Karpas-422 (cell line): ENCODE measurements at regions not wholly inside any gene's neighbourhood (a gene's known extent, or its start where the extent isn't known, plus 50 kb on each side); places are given as distances from the start of the nearest gene placed in this dataset.
A peak's percentile ranks its signal among the peaks of the same experiment; 100 is the strongest.

Experiments used
- DNase-seq: peaks from one replicate; pipeline ENCODE4 v3.0.0-alpha.2; 2015
- H2AFZ ChIP-seq: fragments of 200-600 bp; sonication (generic); 2 replicates; pipeline ENCODE4 v1.6.1; 2014; ENCODE audit warnings: antibody characterized with exemption, low read length, mixed read lengths
- H3K27ac ChIP-seq: fragments of 200-600 bp; sonication (generic); 2 replicates; pipeline ENCODE4 v1.5.1; 2014; ENCODE audit warnings: mild to moderate bottlenecking, low read length, moderate library complexity
- H3K27me3 ChIP-seq: fragments of 200-600 bp; sonication (generic); 2 replicates; pipeline ENCODE4 v1.6.1; 2014; ENCODE audit warnings: low read length, mixed read lengths
- H3K36me3 ChIP-seq: fragments of 200-600 bp; sonication (generic); 2 replicates; pipeline ENCODE4 v1.6.1; 2014; ENCODE audit warnings: low read length, mixed read lengths; ENCODE audit not compliant: insufficient read depth
- H3K4me1 ChIP-seq: fragments of 200-600 bp; sonication (generic); 2 replicates; pipeline ENCODE4 v1.6.1; 2014; ENCODE audit warnings: mild to moderate bottlenecking, low read length, mixed read lengths
- H3K4me2 ChIP-seq: fragments of 200-600 bp; sonication (generic); 2 replicates; pipeline ENCODE4 v1.6.1; 2014; ENCODE audit warnings: low read length, low read depth, mild to moderate bottlenecking; ENCODE audit not compliant: poor library complexity, severe bottlenecking
- H3K4me3 ChIP-seq: fragments of 200-600 bp; sonication (generic); 2 replicates; pipeline ENCODE4 v1.5.1; 2014; ENCODE audit warnings: mild to moderate bottlenecking, antibody characterized with exemption, low read length, mixed read lengths
- H3K79me2 ChIP-seq: fragments of 200-600 bp; sonication (generic); 2 replicates; pipeline ENCODE4 v1.6.1; 2014; ENCODE audit warnings: mild to moderate bottlenecking, low read length, mixed read lengths
- H3K9ac ChIP-seq: fragments of 200-600 bp; sonication (generic); 2 replicates; pipeline ENCODE4 v1.6.0; 2014; ENCODE audit warnings: low read length
- H3K9me2 ChIP-seq: fragments of 200-600 bp; sonication (generic), shearing (Covaris generic); replicated peaks from 2 replicates; pipeline ENCODE4 v1.6.0; 2014; ENCODE audit warnings: mild to moderate bottlenecking, low read length, moderate library complexity; ENCODE audit not compliant: insufficient read depth
- H3K9me3 ChIP-seq: fragments of 300-700, 200-600 bp; sonication (generic); 2 replicates; pipeline ENCODE4 v1.6.1; 2014; ENCODE audit warnings: low read length, mixed read lengths
- H4K20me1 ChIP-seq: fragments of 200-600 bp; sonication (generic); 2 replicates; pipeline ENCODE4 v1.6.1; 2014; ENCODE audit warnings: mild to moderate bottlenecking, antibody characterized with exemption, low read length, low read depth; ENCODE audit not compliant: insufficient read depth

DNA sequence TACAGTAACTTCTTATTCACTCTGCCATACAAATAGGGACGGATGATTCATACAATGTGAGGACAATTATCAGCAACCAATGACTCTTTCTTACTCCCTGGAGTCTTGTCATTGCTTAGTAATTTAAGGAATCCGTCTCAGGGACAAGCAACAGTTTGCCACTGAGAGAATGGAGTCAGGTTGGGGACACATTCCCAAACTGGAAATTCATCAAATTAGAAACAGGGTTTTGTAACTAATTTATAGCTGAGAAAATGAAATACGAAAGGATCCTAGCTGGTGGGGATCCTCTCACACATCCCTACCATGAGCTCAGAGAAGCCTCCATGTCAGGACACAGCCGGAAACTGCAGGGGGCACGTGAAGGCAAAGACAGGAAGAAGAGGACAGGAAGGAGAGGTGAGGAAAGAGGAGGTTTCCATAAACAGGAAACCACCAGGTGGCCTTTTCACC, 50.4 kb upstream of the KDR start:
- H3K9me2 ChIP-seq, result no peaks in the 10 kb centered on the region
- H3K9ac ChIP-seq, result no peak overlapping the region
- no peaks in the 10 kb centered on the region for H3K36me3 ChIP-seq
- no peaks in the 10 kb centered on the region for H4K20me1 ChIP-seq
- no peak overlapping the region for H3K4me3 ChIP-seq
- H3K4me2 ChIP-seq, result no peak overlapping the region
- H3K9me3 ChIP-seq, result no peaks in the 10 kb centered on the region
- no peaks in the 10 kb centered on the region for H3K4me1 ChIP-seq
- H3K79me2 ChIP-seq, result no peaks in the 10 kb centered on the region
- H3K27me3 ChIP-seq, result no peaks in the 10 kb centered on the region
- H3K27ac ChIP-seq, result no peak overlapping the region
- no peak for DNase-seq
- H2AFZ ChIP-seq, result no peak overlapping the region

DNA sequence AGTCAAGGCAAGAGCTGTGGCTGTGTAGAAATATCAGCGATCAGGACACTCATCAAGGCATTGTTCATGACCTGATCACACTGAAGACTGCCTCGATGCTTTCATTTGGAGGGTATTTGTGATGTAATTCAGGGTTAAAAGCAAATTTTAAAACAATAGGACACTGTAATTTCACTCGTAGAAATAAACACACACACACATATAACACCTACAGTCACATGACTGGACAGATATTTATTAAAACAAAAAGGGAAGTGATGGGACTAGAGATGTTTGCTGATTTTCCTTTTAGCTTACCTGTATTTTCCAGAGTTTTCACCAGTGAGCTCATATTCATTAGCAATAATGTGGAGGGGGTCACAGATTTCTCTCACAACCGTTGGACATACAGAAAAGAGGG, 51.1 kb upstream of the KDR start:
- DNase-seq, result no peak
- Histone ChIP-seq H4K20me1 (no peaks in the 10 kb centered on the region), H3K9ac (no peak overlapping the region), H3K9me3 (no peaks in the 10 kb centered on the region), H3K4me2 (no peak overlapping the region), H3K79me2 (no peaks in the 10 kb centered on the region), H3K4me1 (no peaks in the 10 kb centered on the region), H3K27ac (no peak overlapping the region), H3K9me2 (no peaks in the 10 kb centered on the region), H3K36me3 (no peaks in the 10 kb centered on the region), H3K4me3 (no peak overlapping the region), H3K27me3 (no peaks in the 10 kb centered on the region), H2AFZ (no peak overlapping the region)

DNA sequence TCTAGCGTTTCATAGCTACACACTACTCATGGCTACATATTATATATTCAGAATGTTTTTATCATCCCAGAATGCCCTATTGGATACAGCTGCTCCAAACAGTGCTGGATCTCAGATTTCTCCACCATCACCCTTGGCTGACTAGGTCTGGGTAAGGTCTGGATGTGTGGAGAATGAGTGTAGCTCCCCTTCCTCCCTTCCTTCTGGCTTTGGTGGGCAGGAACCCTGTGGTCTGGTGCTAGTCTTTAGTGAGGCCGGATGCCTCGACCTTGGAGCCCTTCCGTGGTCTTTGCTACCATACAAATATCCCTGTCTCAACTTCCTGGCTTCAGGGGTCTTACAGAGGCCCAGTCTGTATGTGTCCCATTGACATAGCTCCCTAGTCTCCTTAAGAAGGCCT, 52.1 kb upstream of the KDR start:
- no peaks in the 10 kb centered on the region for H3K36me3 ChIP-seq
- no peaks in the 10 kb centered on the region for H3K4me1 ChIP-seq
- no peak overlapping the region for H3K27ac ChIP-seq

DNA sequence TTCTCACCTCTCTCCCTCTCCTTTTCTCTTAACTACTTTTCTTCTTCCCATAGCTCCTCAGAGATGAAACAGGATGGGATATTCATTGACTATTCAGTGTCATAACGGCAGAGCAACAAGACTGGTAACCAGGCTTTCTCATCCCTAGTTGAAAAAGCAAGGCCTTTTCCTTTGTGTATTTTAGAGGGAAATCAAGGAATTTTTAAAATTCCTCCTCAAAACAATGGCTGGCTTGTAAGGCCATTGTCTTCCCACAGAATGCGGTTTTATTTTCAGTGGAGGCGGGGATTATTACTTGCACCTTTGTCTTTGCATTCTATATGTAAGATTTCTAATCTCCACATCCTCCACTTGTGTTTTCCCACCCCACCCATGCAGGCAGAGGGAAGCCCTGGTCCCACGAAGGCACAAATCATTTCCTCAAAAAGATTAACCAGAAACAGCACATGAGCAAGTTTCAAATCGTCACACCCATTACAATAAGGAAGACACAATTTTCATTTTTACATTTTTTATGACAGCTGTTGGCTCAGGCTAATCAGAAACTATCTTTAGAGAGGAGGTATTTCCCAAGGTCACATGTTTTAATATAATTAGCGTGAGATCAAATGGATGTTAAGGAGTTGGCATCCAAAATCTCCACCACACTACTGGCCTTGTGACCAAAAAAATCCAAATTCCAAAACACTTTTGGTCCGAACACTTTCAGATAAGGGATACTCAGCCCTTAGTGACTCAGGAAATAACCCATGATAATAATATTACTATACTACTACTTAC, 53.0 kb upstream of the KDR start:
- Histone ChIP-seq H3K79me2 (no peaks in the 10 kb centered on the region), H3K4me3 (no peak overlapping the region), H3K27ac (no peak overlapping the region), H4K20me1 (no peaks in the 10 kb centered on the region), H3K9me2 (no peaks in the 10 kb centered on the region), H3K9ac (no peak overlapping the region), H3K4me1 (no peaks in the 10 kb centered on the region), H3K9me3 (no peaks in the 10 kb centered on the region), H3K36me3 (no peaks in the 10 kb centered on the region), H2AFZ (no peak overlapping the region), H3K27me3 (no peaks in the 10 kb centered on the region), H3K4me2 (no peak overlapping the region)
- no peak for DNase-seq

More for the DNA sequence above, 52.1 kb upstream of the KDR start:
- H3K9me2 ChIP-seq, result no peaks in the 10 kb centered on the region
- H3K79me2 ChIP-seq, result no peaks in the 10 kb centered on the region
- no peak overlapping the region for H3K9ac ChIP-seq
- no peaks in the 10 kb centered on the region for H3K9me3 ChIP-seq
- H3K4me2 ChIP-seq, result no peak overlapping the region
- no peak overlapping the region for H3K4me3 ChIP-seq
- H4K20me1 ChIP-seq, result no peaks in the 10 kb centered on the region
- no peak for DNase-seq
- H2AFZ ChIP-seq, result no peak overlapping the region
- H3K27me3 ChIP-seq, result no peaks in the 10 kb centered on the region

DNA sequence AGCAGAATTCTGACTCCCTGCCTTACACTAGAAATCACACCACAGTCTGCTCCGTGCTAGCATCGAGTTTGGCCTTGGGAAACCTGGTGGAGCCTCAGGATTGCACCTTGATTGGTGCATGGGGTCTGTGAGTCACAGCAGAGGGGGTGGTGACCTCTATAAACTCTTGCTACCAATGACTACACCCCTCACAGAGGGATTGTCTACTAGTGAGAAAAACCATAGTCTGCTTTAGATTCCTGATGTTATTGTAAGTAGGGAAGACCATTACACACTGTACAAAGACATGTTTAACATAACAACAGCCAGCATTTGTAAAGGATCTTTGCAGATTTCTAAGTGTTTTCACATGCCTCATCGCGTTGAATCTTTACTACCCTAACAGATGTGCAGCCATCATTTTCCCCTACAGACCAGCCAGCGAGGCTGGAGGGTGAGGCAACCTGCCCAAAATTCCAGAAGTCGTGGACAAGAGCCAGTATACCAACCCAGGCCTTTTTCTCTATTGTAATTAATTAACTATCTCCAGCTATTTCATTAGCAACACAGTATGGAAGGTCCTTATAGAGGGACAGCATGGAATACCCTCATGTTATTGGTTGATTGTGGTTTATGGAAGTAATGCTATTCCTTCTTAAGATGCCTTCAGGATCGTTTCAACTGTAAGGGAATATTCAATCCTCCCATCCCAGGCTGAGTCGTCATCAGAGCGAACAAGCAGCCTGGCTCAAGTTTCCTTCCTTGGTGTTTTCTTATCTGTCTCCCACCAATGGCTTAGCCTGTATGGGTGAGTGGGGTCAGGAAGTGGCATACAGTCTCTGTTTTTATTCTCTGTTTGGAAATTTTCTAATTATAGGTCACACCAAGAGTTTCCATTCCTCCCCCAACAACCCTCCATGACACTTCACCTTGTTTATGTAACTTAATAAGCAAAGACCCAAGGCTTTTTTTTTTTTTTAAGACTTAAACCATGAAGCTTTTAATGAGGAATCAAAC, 55.9 kb upstream of the KDR start:
- Histone ChIP-seq H3K4me2 (no peak overlapping the region), H3K4me1 (no peaks in the 10 kb centered on the region), H2AFZ (no peak overlapping the region), H3K27ac (no peak overlapping the region), H3K4me3 (no peak overlapping the region), H3K9ac (no peak overlapping the region), H3K9me2 (no peaks in the 10 kb centered on the region), H3K9me3 (no peaks in the 10 kb centered on the region), H3K36me3 (no peaks in the 10 kb centered on the region), H3K27me3 (no peaks in the 10 kb centered on the region), H4K20me1 (no peaks in the 10 kb centered on the region), H3K79me2 (no peaks in the 10 kb centered on the region)
- DNase-seq, result no peak

DNA sequence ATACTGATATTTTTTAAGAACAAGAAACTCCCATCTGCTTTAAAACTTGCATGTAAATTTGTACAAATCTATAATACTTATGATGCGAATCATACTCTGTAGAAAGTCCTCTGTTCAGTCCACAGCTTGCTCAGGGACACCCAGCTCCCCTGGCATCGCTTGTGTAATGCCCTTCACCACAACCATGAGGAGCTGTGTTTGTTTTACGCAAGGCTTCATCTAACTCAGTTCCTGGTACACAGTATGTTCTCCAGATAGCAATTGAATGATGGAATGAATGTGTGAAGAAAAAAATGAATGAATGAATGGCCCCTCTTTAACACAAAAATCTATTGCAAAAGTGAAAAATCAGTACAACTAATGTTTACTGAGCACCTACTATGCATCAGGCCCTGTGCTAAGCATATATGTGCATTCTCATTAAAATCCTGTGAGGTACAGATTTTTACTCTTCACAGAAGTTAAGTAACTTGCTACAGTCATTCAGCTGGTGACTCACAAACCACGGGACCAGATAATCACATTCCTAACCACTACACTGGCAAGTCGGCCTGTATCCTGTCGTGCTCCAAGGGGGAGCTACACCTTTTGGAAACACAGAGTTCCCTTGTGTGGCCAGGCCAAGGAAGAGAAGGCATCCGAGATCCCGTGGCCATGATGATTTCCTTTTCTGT, 58.7 kb upstream of the KDR start:
- H3K9me2 ChIP-seq, result no peaks in the 10 kb centered on the region
- no peak overlapping the region for H3K4me3 ChIP-seq
- no peak overlapping the region for H3K4me2 ChIP-seq
- H3K9me3 ChIP-seq, result no peaks in the 10 kb centered on the region
- H4K20me1 ChIP-seq, result no peaks in the 10 kb centered on the region
- no peaks in the 10 kb centered on the region for H3K27me3 ChIP-seq
- no peak overlapping the region for H2AFZ ChIP-seq
- H3K79me2 ChIP-seq, result no peaks in the 10 kb centered on the region
- H3K9ac ChIP-seq, result no peak overlapping the region
- H3K36me3 ChIP-seq, result no peaks in the 10 kb centered on the region
- no peak for DNase-seq
- H3K27ac ChIP-seq, result no peak overlapping the region
- H3K4me1 ChIP-seq, result no peaks in the 10 kb centered on the region

DNA sequence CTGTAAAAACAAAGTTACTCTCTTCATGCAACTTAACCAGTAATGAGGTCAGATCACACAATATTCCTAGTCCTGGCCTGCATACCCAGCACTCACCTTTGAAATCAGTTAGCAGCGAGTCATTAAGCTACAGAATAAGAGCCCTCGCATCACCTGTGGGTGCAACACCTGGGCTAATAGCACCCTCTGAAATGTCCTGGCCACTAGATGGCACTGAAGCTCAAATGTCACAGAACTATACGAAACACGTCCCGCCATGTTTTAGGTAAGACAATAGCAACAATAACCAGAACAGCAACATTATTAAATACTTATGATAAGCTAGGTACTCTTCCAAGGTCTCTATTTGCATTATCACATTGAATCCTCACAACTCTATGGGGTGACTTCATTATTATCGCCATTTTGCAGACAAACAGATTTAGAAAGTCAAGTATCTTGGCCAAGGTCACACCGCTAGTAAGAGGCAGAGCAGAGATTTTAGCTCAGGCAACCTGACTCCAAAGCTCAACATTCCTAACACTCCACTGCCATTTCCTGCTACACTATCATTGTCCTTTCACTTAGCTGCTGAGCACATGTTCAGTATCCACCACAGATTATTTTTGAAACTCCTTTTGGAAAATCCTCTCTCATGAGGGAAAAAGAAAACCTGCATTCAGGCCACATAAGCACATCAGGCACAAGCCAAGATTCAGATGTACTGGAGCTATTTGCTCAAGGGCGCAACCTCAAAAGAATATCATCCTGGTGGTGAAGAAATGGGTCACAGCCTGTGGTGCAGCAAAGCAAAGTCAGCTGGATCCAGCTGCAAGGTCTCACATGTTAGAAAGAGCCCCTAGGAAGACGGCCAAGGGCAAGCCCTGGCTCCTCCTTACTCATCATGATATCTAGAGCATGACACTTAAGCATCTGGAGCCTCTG, 59.5 kb upstream of the KDR start:
- no peak overlapping the region for H3K4me3 ChIP-seq
- H3K4me1 ChIP-seq, result no peaks in the 10 kb centered on the region
- H4K20me1 ChIP-seq, result no peaks in the 10 kb centered on the region
- no peak overlapping the region for H3K4me2 ChIP-seq
- no peak overlapping the region for H3K27ac ChIP-seq
- H3K79me2 ChIP-seq, result no peaks in the 10 kb centered on the region
- H3K27me3 ChIP-seq, result no peaks in the 10 kb centered on the region
- no peaks in the 10 kb centered on the region for H3K9me2 ChIP-seq
- H2AFZ ChIP-seq, result peak overlapping the region; percentile 33; the same call in 1 of the 2 replicates
- no peak overlapping the region for H3K9ac ChIP-seq
- H3K9me3 ChIP-seq, result no peaks in the 10 kb centered on the region
- DNase-seq, result peak; percentile 78
- no peaks in the 10 kb centered on the region for H3K36me3 ChIP-seq
